T-helper 2 cell (primary cell): ENCODE measurements at regions not wholly inside any gene's neighbourhood (a gene's known extent, or its start where the extent isn't known, plus 50 kb on each side); places are given as distances from the start of the nearest gene placed in this dataset.
"Not testable (repeated sequence)": the region's sequence is repeated elsewhere in the genome, so short reads cannot be mapped to it uniquely, and the experiment has no call there.

Experiments
- DNase-seq, 5 experiments: peaks; one replicate each; pipeline versions ENCODE4 v3.0.0 to v3.0.0-alpha.2; 2012 to 2022

DNA sequence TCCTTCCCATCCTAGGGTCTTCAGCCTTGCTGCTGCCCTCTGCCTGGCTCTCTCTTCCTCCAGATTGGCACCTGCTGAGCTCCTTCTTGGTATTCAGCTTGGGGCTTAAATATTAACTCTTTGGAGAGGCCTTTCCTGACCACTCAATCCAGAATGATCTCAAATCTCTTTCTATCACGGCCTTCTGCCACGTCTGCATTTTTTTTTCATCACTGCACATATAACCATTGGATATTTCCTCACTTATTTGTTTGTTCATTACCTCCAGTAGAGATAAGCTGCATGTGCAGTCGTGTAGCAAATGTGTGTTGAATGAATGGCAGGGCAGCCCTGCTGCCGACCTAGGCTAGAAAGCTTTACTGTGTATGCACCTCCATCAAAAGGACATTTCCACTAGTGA is 51.6 kb upstream of the MPP7 start:
- no peak for DNase-seq

- DNase-seq = no peak
Observed at GRCh38 chr10:28355376-28355775, 52.5 kb upstream of the MPP7 start.

DNA sequence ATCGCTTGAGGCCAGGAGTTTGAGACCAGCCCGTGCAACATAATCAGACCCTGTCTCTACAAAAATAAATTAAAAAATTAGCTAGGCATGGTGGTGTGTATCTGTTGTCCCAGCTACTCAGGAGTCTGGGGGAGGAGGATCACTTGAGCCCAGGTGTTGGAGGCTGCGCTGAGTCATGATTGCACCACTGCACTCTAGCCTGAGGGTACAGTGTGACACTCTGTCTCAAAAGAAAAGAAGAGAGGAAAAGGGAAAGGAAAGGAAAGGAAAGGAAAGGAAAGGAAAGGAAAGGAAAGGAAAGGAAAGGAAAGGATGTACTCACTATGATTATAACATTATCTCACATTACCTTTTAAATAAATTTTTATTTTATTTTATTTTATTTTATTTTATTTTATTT is 56.5 kb upstream of the MPP7 start:
- DNase-seq = no peak

GRCh38 chr10:28360175-28360574 is 57.3 kb upstream of the MPP7 start:
- no peak for DNase-seq

DNA sequence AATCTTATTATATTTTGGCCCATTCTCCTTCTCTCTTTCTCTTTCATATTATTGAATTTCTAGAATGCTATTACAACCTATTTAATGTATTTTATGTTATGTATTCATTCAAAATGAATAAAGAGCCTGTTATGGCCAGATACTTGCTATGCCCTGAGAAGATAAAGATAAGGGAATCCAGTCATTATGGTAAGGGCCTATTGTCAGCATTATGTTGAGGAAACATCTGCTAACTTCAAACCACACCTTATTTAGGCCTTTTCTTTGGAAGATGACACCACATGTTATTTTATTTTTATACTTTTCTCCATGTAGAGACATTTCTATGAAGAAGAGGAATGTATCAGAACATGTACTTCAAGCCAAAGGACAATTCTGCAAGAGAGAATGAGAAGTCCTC is 60.5 kb upstream of the MPP7 start:
- DNase-seq = no peak

- no peak for DNase-seq
Observed at GRCh38 chr10:28365840-28366239, 63.0 kb upstream of the MPP7 start.

DNA sequence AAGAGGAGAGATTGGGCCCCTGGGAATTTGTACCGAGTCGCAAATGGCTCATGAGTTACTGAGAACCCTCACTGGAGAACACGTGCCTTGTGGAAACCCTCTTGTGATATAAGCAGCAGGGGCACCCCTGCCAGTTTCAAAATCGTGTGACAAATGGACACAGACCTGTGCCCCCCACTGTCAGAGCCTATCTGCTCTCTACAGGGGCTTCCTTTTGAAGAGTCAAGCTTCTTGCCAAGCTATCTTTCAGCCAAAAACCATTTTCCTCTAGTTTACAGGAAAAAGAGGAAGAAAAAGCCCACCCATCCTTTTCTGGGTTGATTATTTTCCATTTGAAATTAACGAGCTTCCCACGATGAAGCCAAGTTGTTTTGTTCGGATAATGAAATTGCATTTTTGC is 64.1 kb upstream of the MPP7 start:
- DNase-seq = no peak

DNA sequence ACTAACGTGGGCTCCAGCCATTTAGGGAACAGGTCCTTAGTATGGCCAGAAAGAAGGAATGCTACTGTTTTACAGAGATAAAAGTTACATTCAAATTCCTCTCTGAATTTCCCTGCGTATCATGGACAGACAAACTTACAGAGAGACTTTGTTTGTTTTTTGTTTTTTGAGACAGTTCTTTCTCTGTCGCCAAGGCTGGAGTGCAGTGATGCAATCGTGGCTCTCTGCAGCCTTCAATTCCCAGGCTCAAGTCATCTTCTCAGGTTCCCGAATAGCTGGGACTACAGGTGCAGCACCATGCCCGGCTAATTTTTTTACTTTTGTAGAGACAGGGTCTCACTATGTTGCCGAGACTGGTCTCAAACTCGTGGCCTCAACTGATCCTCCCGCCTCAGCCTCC is 64.5 kb upstream of the MPP7 start:
- no peak for DNase-seq

- DNase-seq = peak in 4 of 5 experiments; percentile 10 to 90 (median 47)
Observed at GRCh38 chr10:28367929-28368484, 65.1 kb upstream of the MPP7 start.

GRCh38 chr10:28370107-28370835 is 67.4 kb upstream of the MPP7 start:
- DNase-seq = no peak

DNA sequence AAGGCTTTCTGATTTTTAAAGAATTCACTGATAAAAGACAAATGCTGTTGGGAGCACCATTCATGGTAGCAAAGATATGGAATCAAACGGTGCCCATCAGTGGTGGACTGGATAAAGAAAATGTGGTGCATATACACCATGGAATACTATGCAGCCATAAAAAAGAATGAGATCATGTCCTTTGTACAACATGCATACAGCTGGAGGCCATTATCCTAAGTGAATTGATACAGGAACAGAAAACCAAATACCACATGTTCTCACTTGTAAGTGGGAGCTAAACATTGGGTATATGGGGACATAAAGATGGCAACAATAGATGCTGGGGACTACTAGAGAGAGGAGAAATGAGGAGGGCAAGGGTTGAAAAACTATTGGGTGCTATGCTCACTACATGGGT is 68.8 kb upstream of the MPP7 start:
- DNase-seq = not testable (repeated sequence)

- DNase-seq = no peak
Observed at GRCh38 chr10:28374036-28374435, 71.2 kb upstream of the MPP7 start.

- no peak for DNase-seq
Observed at GRCh38 chr10:28375399-28376354, 72.8 kb upstream of the MPP7 start.

- DNase-seq = no peak
Observed at GRCh38 chr10:28378986-28379585, 76.2 kb upstream of the MPP7 start.

DNA sequence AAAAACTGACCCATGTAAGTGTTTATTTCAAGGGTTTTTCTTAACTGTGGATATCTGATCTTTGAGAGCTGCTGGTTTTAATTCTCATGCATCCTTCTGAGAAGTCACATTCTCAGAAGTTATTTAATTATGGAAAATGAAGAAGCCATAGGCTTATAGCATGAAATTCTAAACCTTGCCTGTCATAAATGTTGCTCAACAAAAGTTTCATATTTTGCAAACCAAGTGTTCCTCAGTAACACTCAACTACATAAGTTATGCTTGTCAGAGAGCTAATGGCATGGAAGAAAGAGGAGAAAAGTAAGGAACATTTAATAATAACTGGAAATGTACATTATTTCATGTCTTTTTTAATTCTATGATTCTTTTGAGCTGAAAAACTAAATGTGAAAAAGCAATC is 78.6 kb upstream of the MPP7 start:
- no peak for DNase-seq

DNA sequence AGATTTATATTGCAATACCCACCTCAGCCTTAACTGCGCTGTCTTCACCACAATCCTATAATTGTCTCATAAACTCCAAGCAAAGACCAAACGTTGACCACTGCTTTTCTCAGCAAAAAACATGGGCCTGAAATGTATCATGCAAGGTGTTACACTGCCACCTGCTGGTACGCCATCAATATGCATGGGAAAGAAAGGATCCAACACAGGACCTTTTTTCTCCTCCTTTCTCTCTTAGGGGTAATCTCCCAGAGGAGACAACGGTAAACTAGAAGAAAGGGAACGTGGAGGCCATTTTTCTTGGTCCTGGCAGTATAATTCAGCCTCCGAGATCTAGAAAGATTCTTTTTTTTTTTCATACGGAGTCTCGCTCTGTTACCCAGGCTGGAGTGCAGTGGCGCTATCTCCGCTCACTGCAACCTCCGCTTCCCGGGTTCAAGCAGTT is 79.1 kb upstream of the MPP7 start:
- peak; percentile 52 to 82 (median 72) for DNase-seq

GRCh38 chr10:28382525-28383269 is 79.8 kb upstream of the MPP7 start:
- DNase-seq = no peak

- no peak for DNase-seq
Observed at GRCh38 chr10:28384557-28384956, 81.7 kb upstream of the MPP7 start.

DNA sequence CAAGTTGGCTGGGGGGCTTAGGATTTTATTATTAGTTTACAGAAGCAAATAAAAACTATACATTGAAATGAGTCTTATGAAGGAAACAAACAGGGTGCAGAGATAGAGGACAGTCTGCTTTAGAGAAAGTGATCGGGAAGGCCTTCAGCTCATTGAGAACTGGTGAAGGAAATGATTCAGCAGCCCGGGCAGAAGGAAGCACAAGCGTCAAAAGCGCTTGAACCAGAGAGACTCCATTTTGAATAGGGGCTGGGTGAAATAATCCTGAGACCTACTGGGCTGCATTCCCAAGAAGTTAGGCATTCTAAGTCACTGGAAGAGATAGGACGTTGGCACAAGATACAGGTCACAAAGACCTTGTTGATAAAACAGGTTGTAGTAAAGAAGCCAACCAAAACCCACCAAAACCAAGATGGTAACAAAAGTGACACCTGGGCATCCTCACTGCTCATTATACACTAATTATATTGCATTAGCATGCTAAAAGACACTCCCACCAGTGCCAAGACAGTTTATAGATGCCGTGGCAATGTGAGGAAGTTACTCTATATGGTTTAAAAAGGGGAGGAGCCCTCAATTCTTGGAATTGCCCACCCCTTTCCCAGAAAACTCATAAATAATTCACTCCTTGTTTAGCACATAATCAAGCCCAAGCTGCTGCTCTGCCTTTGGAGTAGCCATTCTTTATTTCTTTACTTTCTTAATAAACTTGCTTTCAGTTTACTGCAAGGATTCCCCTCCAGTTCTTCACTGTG is 83.1 kb upstream of the MPP7 start:
- no peak for DNase-seq

DNA sequence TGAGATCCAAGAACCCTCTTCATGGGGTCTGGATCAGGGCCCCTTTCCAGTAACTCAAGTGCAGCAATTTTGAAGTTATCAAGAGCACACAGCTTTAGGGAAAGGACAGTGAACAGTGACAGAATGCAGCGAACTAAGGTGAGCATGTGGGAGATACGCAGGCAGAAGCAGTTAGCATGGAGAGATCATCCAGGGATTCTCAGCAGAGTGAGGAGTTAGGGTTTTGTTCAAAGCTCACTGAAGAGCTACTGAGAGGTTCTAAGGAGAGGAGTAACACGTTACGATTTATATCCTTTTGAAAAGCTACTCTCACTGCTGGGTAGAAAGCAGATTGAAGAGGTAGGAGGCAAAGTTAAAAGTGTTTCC is 83.6 kb upstream of the MPP7 start:
- no peak for DNase-seq

GRCh38 chr10:28387140-28387539 is 84.3 kb upstream of the MPP7 start:
- no peak for DNase-seq

- DNase-seq = no peak
Observed at GRCh38 chr10:28391283-28391682, 88.4 kb upstream of the MPP7 start.
